Mucosa of stomach (tissue), 1 donor: ENCODE measurements at regions not wholly inside any gene's neighbourhood (a gene's known extent, or its start where the extent isn't known, plus 50 kb on each side); places are given as distances from the start of the nearest gene placed in this dataset.
"Not testable (repeated sequence)": the region's sequence is repeated elsewhere in the genome, so short reads cannot be mapped to it uniquely, and the experiment has no call there.

Experiments
- H3K27me3 ChIP-seq: one replicate; pipeline ENCODE4 v1.7.0; 2013; ENCODE audit warnings: mild to moderate bottlenecking, low read length; ENCODE audit not compliant: control insufficient read depth, insufficient read depth
- H3K36me3 ChIP-seq: one replicate; pipeline ENCODE4 v1.7.0; 2013; ENCODE audit warnings: low read length; ENCODE audit not compliant: control insufficient read depth, insufficient read depth
- H3K4me1 ChIP-seq: one replicate; pipeline ENCODE4 v1.7.0; 2013; ENCODE audit warnings: mild to moderate bottlenecking, low read length; ENCODE audit not compliant: control insufficient read depth, insufficient read depth
- H3K4me3 ChIP-seq: one replicate; pipeline ENCODE4 v1.7.0; 2013; ENCODE audit warnings: low read length
- H3K9ac ChIP-seq: one replicate; pipeline ENCODE4 v1.7.0; 2013; ENCODE audit warnings: mild to moderate bottlenecking, low read length, moderate library complexity
- H3K9me3 ChIP-seq: one replicate; pipeline ENCODE4 v1.7.0; 2013; ENCODE audit warnings: mild to moderate bottlenecking, low read length, moderate library complexity; ENCODE audit not compliant: control insufficient read depth
- donor health status: Pancreatic carcinoma.

- Histone ChIP-seq H3K9ac (no peak overlapping the region), H3K9me3 (no peaks in the 10 kb centered on the region), H3K27me3 (no peaks in the 10 kb centered on the region), H3K36me3 (no peaks in the 10 kb centered on the region), H3K4me3 (no peak overlapping the region), H3K4me1 (no peaks in the 10 kb centered on the region)
These were observed 142.4 kb downstream of the APIP start for GRCh38 chr11:34773826-34774225.

DNA sequence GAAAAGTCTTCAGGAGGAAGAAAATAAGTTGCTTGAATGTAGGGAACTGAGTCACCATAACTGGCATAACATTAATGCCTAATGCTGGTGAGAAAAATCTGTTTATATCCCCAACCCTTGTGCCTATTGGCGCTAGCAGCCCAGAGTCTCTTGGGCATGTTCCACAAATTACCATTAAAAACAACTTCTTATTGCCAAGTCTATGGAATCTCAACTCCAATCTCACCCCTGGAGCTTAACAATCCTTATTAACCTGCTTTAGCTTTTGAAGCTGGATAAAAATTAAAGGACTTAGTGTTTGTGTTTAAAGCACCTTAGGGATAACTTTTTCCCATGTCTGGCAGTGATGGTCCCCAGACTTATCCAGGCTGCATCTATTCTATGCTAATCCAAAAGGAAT is 143.0 kb downstream of the APIP start:
- H3K27me3 ChIP-seq: no peaks in the 10 kb centered on the region
- H3K9me3 ChIP-seq: no peaks in the 10 kb centered on the region
- no peak overlapping the region for H3K9ac ChIP-seq
- no peak overlapping the region for H3K4me3 ChIP-seq
- H3K36me3 ChIP-seq: no peaks in the 10 kb centered on the region
- H3K4me1 ChIP-seq: no peaks in the 10 kb centered on the region

DNA sequence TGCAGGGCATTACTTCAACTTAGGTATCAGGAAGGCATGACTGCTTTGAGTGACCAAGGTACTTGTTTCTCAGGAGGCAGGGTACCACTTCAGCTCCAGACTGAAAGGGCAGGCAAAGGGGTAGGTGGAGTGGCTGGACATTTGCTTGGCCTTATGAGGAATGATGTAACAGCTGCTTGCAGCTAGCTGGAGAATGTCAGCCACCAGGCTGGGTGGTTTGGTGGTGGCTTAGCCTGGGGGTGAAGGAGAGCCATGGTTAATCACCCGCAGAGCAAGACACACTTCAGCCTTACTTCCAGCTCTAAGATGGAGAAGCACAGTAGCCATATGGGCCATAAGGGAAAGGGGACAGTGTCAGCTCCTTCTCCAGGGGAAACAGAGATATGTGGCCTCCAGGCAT is 146.1 kb downstream of the APIP start:
- H3K9ac ChIP-seq: no peak overlapping the region
- no peak overlapping the region for H3K4me3 ChIP-seq
- no peaks in the 10 kb centered on the region for H3K36me3 ChIP-seq
- H3K9me3 ChIP-seq: no peaks in the 10 kb centered on the region
- no peaks in the 10 kb centered on the region for H3K27me3 ChIP-seq
- no peaks in the 10 kb centered on the region for H3K4me1 ChIP-seq

- Histone ChIP-seq H3K4me1 (no peaks in the 10 kb centered on the region), H3K27me3 (no peaks in the 10 kb centered on the region), H3K9me3 (no peaks in the 10 kb centered on the region), H3K9ac (no peak overlapping the region), H3K36me3 (no peaks in the 10 kb centered on the region), H3K4me3 (no peak overlapping the region)
These were observed 147.0 kb downstream of the APIP start for GRCh38 chr11:34769224-34769623.

- not testable (repeated sequence) for H3K27me3 ChIP-seq, H3K9me3 ChIP-seq, H3K4me3 ChIP-seq, H3K36me3 ChIP-seq, H3K4me1 ChIP-seq, H3K9ac ChIP-seq
These were observed 141.7 kb downstream of the EHF start for GRCh38 chr11:34762625-34763024.

GRCh38 chr11:34758262-34758661 is 137.4 kb downstream of the EHF start:
- H3K27me3 ChIP-seq: no peaks in the 10 kb centered on the region
- no peaks in the 10 kb centered on the region for H3K36me3 ChIP-seq
- H3K9ac ChIP-seq: no peak overlapping the region
- peaks cover 10% of the 10 kb centered on the region for H3K4me1 ChIP-seq
- no peaks in the 10 kb centered on the region for H3K9me3 ChIP-seq
- no peak overlapping the region for H3K4me3 ChIP-seq

GRCh38 chr11:34757026-34757451 is 136.1 kb downstream of the EHF start:
- Histone ChIP-seq H3K36me3 (no peaks in the 10 kb centered on the region), H3K4me3 (no peak overlapping the region), H3K9ac (no peak overlapping the region), H3K9me3 (no peaks in the 10 kb centered on the region), H3K27me3 (no peaks in the 10 kb centered on the region), H3K4me1 (peaks cover 10% of the 10 kb centered on the region)

DNA sequence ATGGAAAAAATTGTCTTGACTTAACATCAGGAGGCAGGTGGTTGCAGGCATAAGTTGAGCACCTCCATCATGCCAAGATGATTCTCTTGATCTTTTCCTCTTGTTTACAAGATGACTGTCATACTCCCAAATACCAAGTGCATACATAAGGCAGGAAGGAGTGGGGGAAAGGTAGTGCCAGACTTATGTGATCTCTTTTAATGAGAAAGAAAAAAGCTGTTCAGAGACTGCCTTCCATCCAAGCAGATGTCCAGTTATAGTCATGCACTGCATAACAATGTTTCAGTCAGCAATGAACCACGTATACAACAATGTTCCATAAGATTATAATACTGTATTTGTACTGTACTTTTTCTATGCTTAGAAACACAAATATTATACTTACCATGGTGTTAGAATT is 135.7 kb downstream of the EHF start:
- no peaks in the 10 kb centered on the region for H3K9me3 ChIP-seq
- no peaks in the 10 kb centered on the region for H3K27me3 ChIP-seq
- H3K36me3 ChIP-seq: no peaks in the 10 kb centered on the region
- H3K4me1 ChIP-seq: peaks cover 10% of the 10 kb centered on the region
- no peak overlapping the region for H3K9ac ChIP-seq
- no peak overlapping the region for H3K4me3 ChIP-seq

GRCh38 chr11:34755671-34756070 is 134.8 kb downstream of the EHF start:
- Histone ChIP-seq H3K9me3 (no peaks in the 10 kb centered on the region), H3K4me1 (peaks cover 12% of the 10 kb centered on the region), H3K36me3 (no peaks in the 10 kb centered on the region), H3K27me3 (no peaks in the 10 kb centered on the region), H3K9ac (no peak overlapping the region), H3K4me3 (no peak overlapping the region)

DNA sequence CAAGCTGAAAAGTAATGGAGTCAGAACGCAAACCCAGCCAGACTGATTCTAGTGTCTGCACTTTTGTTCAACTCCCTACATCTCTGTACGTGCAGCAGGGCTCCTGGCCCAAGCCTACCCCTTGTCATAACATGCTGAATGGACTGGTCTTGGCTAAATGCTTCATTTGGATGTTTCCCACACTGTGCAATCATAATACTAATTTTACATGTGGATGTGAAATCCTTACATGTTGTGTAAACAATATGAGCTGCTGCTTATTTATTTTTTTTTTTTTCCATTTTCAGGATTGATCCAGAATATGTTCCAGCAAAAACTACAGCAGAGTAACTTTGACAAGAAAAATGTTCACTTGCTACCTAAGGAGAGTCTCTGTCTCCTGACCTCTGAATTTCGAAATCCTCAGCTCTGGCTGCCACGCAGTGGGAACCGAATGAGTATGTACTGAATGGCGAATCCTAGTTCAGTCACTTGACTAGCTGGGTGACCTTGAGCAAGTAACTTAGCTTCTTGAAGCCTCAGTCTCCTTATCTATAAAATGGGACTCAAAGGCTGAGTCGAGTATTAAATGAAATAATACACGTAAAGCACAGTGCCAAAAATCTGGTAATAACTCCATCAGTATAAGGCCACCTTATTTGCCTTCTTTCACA is 133.4 kb downstream of the EHF start:
- no peak overlapping the region for H3K4me3 ChIP-seq
- H3K9me3 ChIP-seq: no peaks in the 10 kb centered on the region
- no peaks in the 10 kb centered on the region for H3K27me3 ChIP-seq
- no peak overlapping the region for H3K9ac ChIP-seq
- peaks cover 23% of the 10 kb centered on the region for H3K4me1 ChIP-seq
- H3K36me3 ChIP-seq: no peaks in the 10 kb centered on the region

DNA sequence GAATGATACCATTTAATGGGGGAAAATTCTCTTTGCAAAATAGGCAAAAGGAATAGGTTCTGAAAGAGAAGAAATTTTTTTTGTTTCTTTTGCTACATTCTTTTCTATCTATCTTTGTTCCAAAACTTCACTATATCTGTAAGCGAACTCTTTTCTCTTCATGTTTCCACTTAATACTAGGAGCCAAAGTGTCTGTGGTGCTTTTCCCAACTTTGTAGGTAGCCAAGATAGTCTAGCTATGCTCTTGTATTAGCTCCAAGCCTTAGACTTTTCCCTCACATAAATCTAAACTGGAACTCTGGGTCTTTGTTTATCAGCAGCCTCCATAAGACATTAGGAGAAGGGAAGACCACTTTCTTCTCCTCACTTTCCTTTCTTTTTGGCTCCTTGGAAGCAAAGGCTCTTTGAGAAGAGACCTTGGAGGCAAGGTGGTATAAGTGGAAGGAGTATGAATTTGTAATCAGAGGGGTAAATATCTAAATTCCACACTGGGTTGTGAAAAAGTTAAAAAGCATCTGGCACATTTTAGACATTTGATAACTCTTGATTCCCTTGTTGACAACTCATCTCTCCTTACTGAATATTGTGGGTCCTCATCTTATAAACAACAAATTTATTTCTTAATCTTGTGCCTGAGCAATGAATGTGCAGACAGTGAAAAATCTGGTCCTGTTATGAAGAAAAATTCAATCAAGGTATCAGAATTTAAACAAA is 130.0 kb downstream of the EHF start:
- Histone ChIP-seq H3K4me3 (no peak overlapping the region), H3K27me3 (no peaks in the 10 kb centered on the region), H3K9me3 (no peaks in the 10 kb centered on the region), H3K36me3 (no peaks in the 10 kb centered on the region), H3K9ac (no peak overlapping the region), H3K4me1 (peaks cover 16% of the 10 kb centered on the region)

- no peak overlapping the region for H3K4me3 ChIP-seq
- H3K9me3 ChIP-seq: no peaks in the 10 kb centered on the region
- H3K36me3 ChIP-seq: no peaks in the 10 kb centered on the region
- H3K9ac ChIP-seq: no peak overlapping the region
- H3K27me3 ChIP-seq: no peaks in the 10 kb centered on the region
- peaks cover 16% of the 10 kb centered on the region for H3K4me1 ChIP-seq
These were observed 129.1 kb downstream of the EHF start for GRCh38 chr11:34749666-34750659.
